ENCODE measurements at regions not wholly inside any gene's neighbourhood (a gene's known extent, or its start where the extent isn't known, plus 50 kb on each side); places are given as distances from the start of the nearest gene placed in this dataset.

- TF ChIP-seq YY1 (IDR thresholded peaks at IDR 0.05; ENCODE audit: insufficient read depth, insufficient read length) (no peak), ZNF274 (IDR thresholded peaks at IDR 0.05; ENCODE audit: low read depth, low read length) (no peak)
Observed at GRCh38 chr1:60504206-60504840, 430.8 kb upstream of the C1orf87 start.
